ENCODE measurements at regions not wholly inside any gene's neighbourhood (a gene's known extent, or its start where the extent isn't known, plus 50 kb on each side); places are given as distances from the start of the nearest gene placed in this dataset.

DNA sequence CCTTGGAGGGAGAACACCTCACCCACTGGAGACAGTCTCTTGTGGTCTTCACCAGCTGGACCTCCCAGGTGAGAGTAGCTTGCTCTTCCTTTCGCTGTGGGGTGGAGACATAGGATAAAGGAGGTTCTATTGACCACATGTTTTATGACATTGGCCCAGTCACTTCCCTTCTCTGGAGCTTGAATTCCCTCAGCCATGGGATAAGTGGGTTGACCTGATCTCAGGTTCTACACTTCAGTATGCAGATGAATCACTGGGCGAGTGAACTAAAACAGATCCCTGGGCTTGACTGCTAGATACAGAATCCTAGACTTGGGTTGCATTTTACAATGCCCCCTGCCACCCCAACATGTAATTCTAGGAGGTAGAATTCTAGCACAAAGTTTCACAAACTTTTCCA, 54.8 kb upstream of the PRSS23 start:
- Histone ChIP-seq H3K4me3 (ENCODE audit: extremely low read depth in 1 of 4, insufficient read depth in 2 of 4, low read depth in 3 of 4, low read length in 4 of 4) (no peak overlapping the region), H3K56ac (replicated peaks; ENCODE audit: insufficient read length, low read depth, low read length) (no peak overlapping the region), H3K36me3 (ENCODE audit: control insufficient read depth in 2 of 4, insufficient read depth in 4 of 4, low read length in 3 of 4) (no peaks in the 10 kb centered on the region), H3K14ac (ENCODE audit: insufficient read length) (no peak overlapping the region), H3K4me1 (replicated peaks in 1 of 4; ENCODE audit: control insufficient read depth in 3 of 4, insufficient read depth in 4 of 4, low read length in 3 of 4) (peaks cover 0 to 8% (median 1%) of the 10 kb centered on the region in 4 experiments; a peak in 4 of 7 replicates), H4K5ac (ENCODE audit: insufficient read length, low read depth, low read length) (no peak overlapping the region), H2AFZ (ENCODE audit: low read length) (no peak overlapping the region), H3K4me2 (ENCODE audit: insufficient read depth in 1 of 2, low read depth in 2 of 2, low read length in 2 of 2) (no peak overlapping the region), H2BK5ac (ENCODE audit: low read depth, low read length) (no peak overlapping the region), H3K79me2 (ENCODE audit: control insufficient read depth in 1 of 2, insufficient read depth in 2 of 2, low read length in 2 of 2) (no peaks in the 10 kb centered on the region), H2BK20ac (ENCODE audit: low read length) (no peak overlapping the region), H4K8ac (ENCODE audit: extremely low read depth, insufficient read depth, low read length) (no peak overlapping the region), H3K9ac (replicated peaks in 1 of 4; ENCODE audit: extremely low read depth in 1 of 4, low read depth in 3 of 4, low read length in 3 of 4) (no peak overlapping the region), H2BK120ac (replicated peaks; ENCODE audit: low read depth, low read length) (no peak overlapping the region), H3K23me2 (ENCODE audit: low read depth, low read length) (no peaks in the 10 kb centered on the region), H3K27me3 (replicated peaks in 1 of 4; ENCODE audit: control insufficient read depth in 3 of 4, extremely low read depth in 1 of 4, insufficient read depth in 3 of 4, low read length in 3 of 4) (no peaks in the 10 kb centered on the region), H3K4ac (replicated peaks; ENCODE audit: insufficient read length, low read depth, low read length) (no peak overlapping the region), H2BK12ac (ENCODE audit: low read depth, low read length) (no peak overlapping the region), H3K27ac (ENCODE audit: low read depth, low read length) (no peak overlapping the region), H2BK15ac (ENCODE audit: low read length) (no peak overlapping the region), H3K23ac (ENCODE audit: insufficient read length) (no peak overlapping the region), H3K18ac (ENCODE audit: extremely low read depth, low read length) (no peak overlapping the region), H3K79me1 (ENCODE audit: low read depth, low read length) (no peaks in the 10 kb centered on the region), H3K9me3 (ENCODE audit: insufficient read depth in 2 of 2, low read depth in 1 of 2, low read length in 1 of 2) (no peaks in the 10 kb centered on the region), H4K91ac (replicated peaks; ENCODE audit: insufficient read length, low read length) (no peak overlapping the region), H2AK5ac (ENCODE audit: low read depth, low read length) (no peak overlapping the region), H4K20me1 (replicated peaks in 1 of 2; ENCODE audit: control insufficient read depth in 1 of 2, insufficient read depth in 2 of 2, low read length in 2 of 2) (no peaks in the 10 kb centered on the region)
- POLR2A ChIA-PET (ENCODE audit: partially characterized antibody) = no interaction called here
- CTCF ChIA-PET (ENCODE audit: partially characterized antibody) = interaction anchor here (1.1 to 1.6 kb wide), 3 partner anchors 9 to 34 kb away, joined by 3 to 5 read pairs (median 4); no protein-coding TSS in a partner anchor
- FAIRE-seq (no peak), DNase-seq (ENCODE audit: low read depth in 1 of 2, low spot score in 2 of 2) (no peak)
- TF ChIP-seq POLR2A (IDR thresholded peaks at IDR 0.05; ENCODE audit: control extremely low read depth in 1 of 2, low read depth in 2 of 2, low read length in 2 of 2) (no peak), NANOG (IDR thresholded peaks at IDR 0.05; ENCODE audit: insufficient read depth, low read depth, low read length, poor library complexity, severe bottlenecking) (no peak), TAF7 (optimal IDR thresholded peaks at IDR 0.05; ENCODE audit: borderline replicate concordance, low read depth, low read length) (no peak), SIX5 (IDR thresholded peaks at IDR 0.05; ENCODE audit: low read depth, low read length) (no peak), EZH2 (IDR thresholded peaks at IDR 0.05; ENCODE audit: low read depth, low read length, severe bottlenecking) (no peak), SAP30 (IDR thresholded peaks at IDR 0.05; ENCODE audit: insufficient read depth, insufficient replicate concordance, low read length) (no peak), JUN (IDR thresholded peaks at IDR 0.05; ENCODE audit: low read depth, low read length) (no peak)
- 91% methylated on average over 2 of the region's 2 CpGs; no CpG with 5 or more reads in 1 of the 2 experiments for WGBS, 2 experiments (ENCODE audit: extremely low coverage in 1 of 2, insufficient coverage in 1 of 2, insufficient read length in 1 of 2, insufficient replicate concordance in 2 of 2, low coverage in 1 of 2, low lambda C conversion rate in 2 of 2, missing lambda C conversion rate in 1 of 2)
